HEK293 (cell line): ENCODE measurements at regions not wholly inside any gene's neighbourhood (a gene's known extent, or its start where the extent isn't known, plus 50 kb on each side); places are given as distances from the start of the nearest gene placed in this dataset.

Experiments used
- CTCF ChIA-PET: fragments of 350-600 bp; formaldehyde crosslinking; extraction: SDS; loops from one replicate; lab custom pipeline; 2021; ENCODE audit warnings: antibody characterized with exemption; lab: Yijun Ruan, JAX
- POLR2A ChIA-PET: fragments of 300-600 bp; formaldehyde crosslinking; extraction: SDS; loops from one replicate; lab custom pipeline; 2020; ENCODE audit warnings: antibody characterized with exemption, inconsistent platforms; lab: Yijun Ruan, JAX
- H3K27ac ChIP-seq: fragments of 200-500 bp; sonication (Bioruptor generic); 2 replicates; pipeline ENCODE4 v1.5.1; 2014; ENCODE audit warnings: low read depth, low read length, control low read depth, inconsistent platforms; ENCODE audit errors: extremely low read depth
- H3K36me3 ChIP-seq, 2 experiments: fragments of 200-500 bp in 1 of 2; sonication (Bioruptor generic) in 1 of 2; 1 replicate in 1 of 2; 2 replicates in 1 of 2; pipeline ENCODE4 v1.5.1; 2014 to 2017; ENCODE audit warnings: inconsistent platforms in 2 of 2, low read length in 2 of 2; ENCODE audit not compliant: control insufficient read depth in 2 of 2, insufficient read depth in 1 of 2
- H3K4me1 ChIP-seq: fragments of 200-500 bp; sonication (Bioruptor generic); 2 replicates; pipeline ENCODE4 v1.5.1; 2014; ENCODE audit warnings: mild to moderate bottlenecking, low read length, inconsistent platforms; ENCODE audit not compliant: control insufficient read depth, insufficient read depth
- H3K4me3 ChIP-seq: 2 replicates; pipeline ENCODE4 v1.5.1; 2011; ENCODE audit warnings: low read depth, mild to moderate bottlenecking, control low read depth, low read length, moderate library complexity
- H3K9me3 ChIP-seq: fragments of 200-500 bp; sonication (Bioruptor generic); 2 replicates; pipeline ENCODE4 v1.5.1; 2014; ENCODE audit warnings: low read depth, low read length, inconsistent platforms; ENCODE audit not compliant: control insufficient read depth, insufficient read depth
- EGR2 ChIP-seq: fragments of 450-650 bp; formaldehyde crosslinking; IDR thresholded peaks from 2 replicates; pipeline ENCODE4 v1.5.1; 2016; ENCODE audit warnings: low read depth, missing biosample characterization, missing genetic modification characterization
- GLI4 ChIP-seq: fragments of 450-650 bp; formaldehyde crosslinking; IDR thresholded peaks from 2 replicates; pipeline ENCODE4 v1.5.1; 2016; ENCODE audit warnings: missing biosample characterization, missing genetic modification characterization
- MYNN ChIP-seq: fragments of 450-650 bp; formaldehyde crosslinking; IDR thresholded peaks from 2 replicates; pipeline ENCODE4 v1.5.1; 2016; ENCODE audit warnings: missing biosample characterization, missing genetic modification characterization, borderline replicate concordance
- PRDM1 ChIP-seq: fragments of 450-650 bp; formaldehyde crosslinking; IDR thresholded peaks from 2 replicates; pipeline ENCODE4; 2016; ENCODE audit warnings: missing biosample characterization, missing genetic modification characterization
- PRDM6 ChIP-seq: fragments of 450-650 bp; formaldehyde crosslinking; IDR thresholded peaks from 2 replicates; pipeline ENCODE4 v1.5.1; 2017; ENCODE audit warnings: missing biosample characterization, missing genetic modification characterization
- SCRT2 ChIP-seq: fragments of 450-650 bp; formaldehyde crosslinking; IDR thresholded peaks from 2 replicates; pipeline ENCODE4 v1.5.1; 2016; ENCODE audit warnings: missing biosample characterization, missing genetic modification characterization
- ZBTB17 ChIP-seq: fragments of 450-650 bp; formaldehyde crosslinking; IDR thresholded peaks from 2 replicates; pipeline ENCODE4 v1.5.1; 2016; ENCODE audit warnings: missing biosample characterization, missing genetic modification characterization
- ZBTB26 ChIP-seq: fragments of 450-650 bp; formaldehyde crosslinking; optimal IDR thresholded peaks from 2 replicates; pipeline ENCODE3; 2016; ENCODE audit warnings: missing biosample characterization, mild to moderate bottlenecking, missing genetic modification characterization
- ZBTB7A ChIP-seq: fragments of 450-650 bp; formaldehyde crosslinking; IDR thresholded peaks from 2 replicates; pipeline ENCODE4 v1.5.1; 2016; ENCODE audit warnings: low read depth, missing biosample characterization, missing genetic modification characterization
- ZNF138 ChIP-seq: fragments of 450-650 bp; formaldehyde crosslinking; IDR thresholded peaks from 2 replicates; pipeline ENCODE4 v1.5.1; 2016; ENCODE audit warnings: missing biosample characterization, missing genetic modification characterization, borderline replicate concordance
- ZNF175 ChIP-seq: fragments of 450-650 bp; formaldehyde crosslinking; IDR thresholded peaks from 2 replicates; pipeline ENCODE4 v1.5.1; 2016; ENCODE audit warnings: missing biosample characterization, missing genetic modification characterization
- ZNF214 ChIP-seq: fragments of 450-650 bp; formaldehyde crosslinking; IDR thresholded peaks from 2 replicates; pipeline ENCODE4 v1.5.1; 2017; ENCODE audit warnings: missing biosample characterization, mild to moderate bottlenecking, missing genetic modification characterization, borderline replicate concordance
- ZNF335 ChIP-seq: fragments of 450-650 bp; formaldehyde crosslinking; conservative IDR thresholded peaks from 2 replicates; pipeline ENCODE4 v1.5.1; 2016; ENCODE audit warnings: missing biosample characterization, missing genetic modification characterization
- ZNF37A ChIP-seq: fragments of 450-650 bp; IDR thresholded peaks from 2 replicates; pipeline ENCODE4 v1.5.1; 2018; ENCODE audit warnings: missing biosample characterization, missing genetic modification characterization
- ZNF398 ChIP-seq: fragments of 450-650 bp; formaldehyde crosslinking; IDR thresholded peaks from 2 replicates; pipeline ENCODE4 v1.5.1; 2017; ENCODE audit warnings: missing biosample characterization, missing genetic modification characterization
- ZNF423 ChIP-seq: fragments of 450-650 bp; formaldehyde crosslinking; IDR thresholded peaks from 2 replicates; pipeline ENCODE4 v1.5.1; 2016; ENCODE audit warnings: missing biosample characterization, missing genetic modification characterization
- ZNF549 ChIP-seq: fragments of 450-650 bp; IDR thresholded peaks from 2 replicates; pipeline ENCODE4 v1.5.1; 2018; ENCODE audit warnings: missing biosample characterization, missing genetic modification characterization, mild to moderate bottlenecking, inconsistent platforms, moderate library complexity
- ZNF561 ChIP-seq: fragments of 450-650 bp; IDR thresholded peaks from 2 replicates; pipeline ENCODE4 v1.5.1; 2018; ENCODE audit warnings: missing biosample characterization, missing genetic modification characterization, borderline replicate concordance
- ZNF707 ChIP-seq: fragments of 450-650 bp; formaldehyde crosslinking; IDR thresholded peaks from 2 replicates; pipeline ENCODE4 v1.5.1; 2016; ENCODE audit warnings: missing biosample characterization, missing genetic modification characterization
- ZNF776 ChIP-seq: fragments of 450-650 bp; formaldehyde crosslinking; IDR thresholded peaks from 2 replicates; pipeline ENCODE4 v1.5.0; 2017; ENCODE audit warnings: missing biosample characterization, missing genetic modification characterization, borderline replicate concordance
- ZSCAN18 ChIP-seq: fragments of 450-650 bp; formaldehyde crosslinking; IDR thresholded peaks from 2 replicates; pipeline ENCODE4 v1.5.1; 2016; ENCODE audit warnings: missing biosample characterization, missing genetic modification characterization
- TF ChIP-seq, protein P1 (sequence below): fragments of 450-650 bp; formaldehyde crosslinking; IDR thresholded peaks from 2 replicates; pipeline ENCODE4 v1.5.1; 2016; ENCODE audit warnings: missing biosample characterization, missing genetic modification characterization
- TF ChIP-seq, protein P2 (sequence below): fragments of 450-650 bp; formaldehyde crosslinking; IDR thresholded peaks from 2 replicates; pipeline ENCODE4 v1.5.1; 2017; ENCODE audit warnings: missing biosample characterization, missing genetic modification characterization

GRCh38 chr1:59159557-59160203 is 137.2 kb upstream of the FGGY start (continued):
- TF ChIP-seq, protein P1, sequence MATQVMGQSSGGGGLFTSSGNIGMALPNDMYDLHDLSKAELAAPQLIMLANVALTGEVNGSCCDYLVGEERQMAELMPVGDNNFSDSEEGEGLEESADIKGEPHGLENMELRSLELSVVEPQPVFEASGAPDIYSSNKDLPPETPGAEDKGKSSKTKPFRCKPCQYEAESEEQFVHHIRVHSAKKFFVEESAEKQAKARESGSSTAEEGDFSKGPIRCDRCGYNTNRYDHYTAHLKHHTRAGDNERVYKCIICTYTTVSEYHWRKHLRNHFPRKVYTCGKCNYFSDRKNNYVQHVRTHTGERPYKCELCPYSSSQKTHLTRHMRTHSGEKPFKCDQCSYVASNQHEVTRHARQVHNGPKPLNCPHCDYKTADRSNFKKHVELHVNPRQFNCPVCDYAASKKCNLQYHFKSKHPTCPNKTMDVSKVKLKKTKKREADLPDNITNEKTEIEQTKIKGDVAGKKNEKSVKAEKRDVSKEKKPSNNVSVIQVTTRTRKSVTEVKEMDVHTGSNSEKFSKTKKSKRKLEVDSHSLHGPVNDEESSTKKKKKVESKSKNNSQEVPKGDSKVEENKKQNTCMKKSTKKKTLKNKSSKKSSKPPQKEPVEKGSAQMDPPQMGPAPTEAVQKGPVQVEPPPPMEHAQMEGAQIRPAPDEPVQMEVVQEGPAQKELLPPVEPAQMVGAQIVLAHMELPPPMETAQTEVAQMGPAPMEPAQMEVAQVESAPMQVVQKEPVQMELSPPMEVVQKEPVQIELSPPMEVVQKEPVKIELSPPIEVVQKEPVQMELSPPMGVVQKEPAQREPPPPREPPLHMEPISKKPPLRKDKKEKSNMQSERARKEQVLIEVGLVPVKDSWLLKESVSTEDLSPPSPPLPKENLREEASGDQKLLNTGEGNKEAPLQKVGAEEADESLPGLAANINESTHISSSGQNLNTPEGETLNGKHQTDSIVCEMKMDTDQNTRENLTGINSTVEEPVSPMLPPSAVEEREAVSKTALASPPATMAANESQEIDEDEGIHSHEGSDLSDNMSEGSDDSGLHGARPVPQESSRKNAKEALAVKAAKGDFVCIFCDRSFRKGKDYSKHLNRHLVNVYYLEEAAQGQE (tag by site-specific recombination), result no peak
- TF ChIP-seq ZNF423 (tag by site-specific recombination) (no peak), ZBTB17 (tag by site-specific recombination) (no peak), ZNF398 (tag by site-specific recombination) (no peak), MYNN (tag by site-specific recombination) (no peak), SCRT2 (tag by site-specific recombination) (no peak)

DNA sequence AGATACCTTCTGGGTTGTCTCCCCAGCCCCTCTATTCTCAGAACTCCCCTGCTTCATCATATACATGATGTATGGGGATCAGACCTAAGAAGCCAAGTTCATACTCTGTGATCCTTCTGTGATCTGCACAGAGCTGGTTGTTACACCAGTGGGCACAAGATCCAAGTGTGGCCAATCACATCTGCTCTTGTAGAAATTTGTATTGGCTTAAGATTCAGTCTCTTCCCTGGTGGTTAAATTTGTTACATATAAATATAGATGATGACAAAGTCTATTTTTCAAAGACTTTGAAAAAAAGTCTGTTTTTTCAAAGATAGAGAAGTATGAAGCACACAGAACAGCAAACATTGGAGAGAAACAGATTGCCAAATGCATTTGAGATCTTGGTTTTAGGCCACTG is 135.8 kb upstream of the FGGY start:
- Histone ChIP-seq H3K36me3 (no peaks in the 10 kb centered on the region), H3K4me3 (no peak overlapping the region), H3K4me1 (0 out of 2 replicates have a peak, but pooled peaks cover 5% of the 10 kb centered on the region), H3K27ac (no peak overlapping the region), H3K9me3 (no peaks in the 10 kb centered on the region)
- TF ChIP-seq ZNF37A (tag by site-specific recombination), result no peak
- TF ChIP-seq ZNF776 (tag by site-specific recombination), result no peak
- no peak for TF ChIP-seq ZNF707
- no peak for TF ChIP-seq ZNF175 (tag by site-specific recombination)
- no peak for TF ChIP-seq GLI4 (tag by site-specific recombination)
- ChIA-PET POLR2A (no interaction called here), CTCF (no interaction called here)

DNA sequence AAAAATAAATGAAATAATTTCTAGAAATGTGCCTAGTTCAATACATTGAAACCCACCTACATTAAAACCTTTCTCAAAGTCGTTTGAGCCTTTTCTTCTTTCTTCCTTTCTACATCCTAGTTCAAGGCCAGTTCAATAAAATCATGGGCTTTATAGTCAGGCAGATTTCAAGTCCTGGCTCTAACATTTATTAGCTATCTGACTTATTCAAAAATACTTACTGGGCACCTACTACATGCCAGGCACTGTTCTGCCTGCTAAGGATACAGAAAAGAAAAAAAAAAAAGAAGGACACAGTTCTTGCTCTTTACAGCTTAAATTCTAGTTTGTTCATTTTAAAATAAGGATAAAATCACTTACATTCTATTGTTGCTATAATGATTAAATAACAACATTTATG is 134.2 kb upstream of the FGGY start:
- no peak overlapping the region for H3K4me3 ChIP-seq
- no peaks in the 10 kb centered on the region for H3K36me3 ChIP-seq
- H3K4me1 ChIP-seq, result no peaks in the 10 kb centered on the region
- CTCF ChIA-PET, result interaction anchor here (0.6 to 0.9 kb wide), 2 partner anchors 138 to 537 kb away, joined by 3 read pairs; no protein-coding TSS in a partner anchor
- H3K27ac ChIP-seq, result no peak overlapping the region
- H3K9me3 ChIP-seq, result no peaks in the 10 kb centered on the region
- POLR2A ChIA-PET, result no interaction called here
- TF ChIP-seq ZBTB7A (no peak), ZNF549 (no peak), ZNF138 (tag by site-specific recombination) (no peak), ZSCAN18 (no peak), ZBTB26 (tag by site-specific recombination) (no peak), ZNF335 (tag by site-specific recombination) (no peak), EGR2 (tag by site-specific recombination) (no peak), PRDM1 (tag by site-specific recombination) (no peak), ZNF561 (tag by site-specific recombination) (no peak), ZNF214 (tag by site-specific recombination) (no peak), PRDM6 (tag by site-specific recombination) (no peak)
- TF ChIP-seq, protein P2, sequence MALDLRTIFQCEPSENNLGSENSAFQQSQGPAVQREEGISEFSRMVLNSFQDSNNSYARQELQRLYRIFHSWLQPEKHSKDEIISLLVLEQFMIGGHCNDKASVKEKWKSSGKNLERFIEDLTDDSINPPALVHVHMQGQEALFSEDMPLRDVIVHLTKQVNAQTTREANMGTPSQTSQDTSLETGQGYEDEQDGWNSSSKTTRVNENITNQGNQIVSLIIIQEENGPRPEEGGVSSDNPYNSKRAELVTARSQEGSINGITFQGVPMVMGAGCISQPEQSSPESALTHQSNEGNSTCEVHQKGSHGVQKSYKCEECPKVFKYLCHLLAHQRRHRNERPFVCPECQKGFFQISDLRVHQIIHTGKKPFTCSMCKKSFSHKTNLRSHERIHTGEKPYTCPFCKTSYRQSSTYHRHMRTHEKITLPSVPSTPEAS (tag by site-specific recombination), result no peak
